Activated T-cell treated with anti-CD3 and anti-CD28 coated beads, Interleukin-2, amount 50 U/mL, for 4 hours (primary cell): ENCODE measurements at regions not wholly inside any gene's neighbourhood (a gene's known extent, or its start where the extent isn't known, plus 50 kb on each side); places are given as distances from the start of the nearest gene placed in this dataset.

Experiments
- ATAC-seq, 2 donors: fragments of 200-7000 bp; cut with Tn5 transposase; one replicate each; pipeline ENCODE4 v1.10.0; 2021
- DNase-seq: peaks from one replicate; pipeline ENCODE4 v3.0.0-alpha.2; 2020
- H3K27me3 Mint-ChIP-seq: one replicate; pipeline ENCODE4 v1.8.0; 2021; ENCODE audit warnings: low read depth, mixed read lengths
- H3K36me3 Mint-ChIP-seq: one replicate; pipeline ENCODE4 v1.8.0; 2022; ENCODE audit warnings: mixed read lengths; ENCODE audit not compliant: insufficient read depth
- H3K4me1 Mint-ChIP-seq: one replicate; pipeline ENCODE4 v1.8.0; 2021; ENCODE audit warnings: low read depth, mixed read lengths
- H3K4me3 Mint-ChIP-seq: one replicate; pipeline ENCODE4 v1.8.0; 2021; ENCODE audit warnings: mild to moderate bottlenecking, moderate library complexity, mixed read lengths
- H3K9me3 Mint-ChIP-seq: one replicate; pipeline ENCODE4 v1.8.0; 2021; ENCODE audit warnings: mixed read lengths

DNA sequence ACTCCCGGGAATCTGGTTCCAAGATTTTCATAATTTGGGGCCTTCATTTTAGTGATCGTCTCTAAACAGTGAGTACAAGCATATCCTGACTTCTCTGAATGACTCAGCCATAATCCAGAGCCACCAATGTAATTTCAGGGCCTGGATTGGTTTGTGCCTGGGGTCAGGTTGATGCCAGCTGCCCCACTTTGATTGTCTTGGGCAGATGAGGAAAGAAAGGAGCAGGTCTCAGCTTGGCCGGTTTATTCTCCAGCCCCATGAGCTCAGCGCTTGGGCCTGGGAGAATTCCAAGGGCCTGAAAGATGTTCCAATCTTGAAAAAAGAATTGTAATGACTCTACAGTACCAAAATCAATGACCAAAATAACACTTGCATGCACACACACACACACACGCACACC lies 71.2 kb upstream of the ECE1 start:
- Mint-ChIP-seq H3K27me3 (no peaks in the 10 kb centered on the region), H3K36me3 (no peaks in the 10 kb centered on the region), H3K4me1 (peaks cover 6% of the 10 kb centered on the region), H3K9me3 (no peaks in the 10 kb centered on the region), H3K4me3 (no peak overlapping the region)
- DNase-seq (no peak), ATAC-seq (no peak)

- Mint-ChIP-seq H3K36me3 (no peaks in the 10 kb centered on the region), H3K27me3 (no peaks in the 10 kb centered on the region), H3K4me1 (no peaks in the 10 kb centered on the region), H3K9me3 (no peaks in the 10 kb centered on the region), H3K4me3 (no peak overlapping the region)
- no peak for ATAC-seq
- DNase-seq = no peak
These were observed 66.9 kb upstream of the ECE1 start for GRCh38 chr1:21357161-21357560.

GRCh38 chr1:21355956-21356355 lies 65.7 kb upstream of the ECE1 start:
- Mint-ChIP-seq H3K4me3 (no peak overlapping the region), H3K9me3 (no peaks in the 10 kb centered on the region), H3K36me3 (no peaks in the 10 kb centered on the region), H3K27me3 (no peaks in the 10 kb centered on the region), H3K4me1 (no peaks in the 10 kb centered on the region)
- DNase-seq (no peak), ATAC-seq (peak; percentile 90 to 94)

GRCh38 chr1:21352586-21352985 lies 62.3 kb upstream of the ECE1 start:
- Mint-ChIP-seq H3K27me3 (no peaks in the 10 kb centered on the region), H3K36me3 (no peaks in the 10 kb centered on the region), H3K4me3 (no peak overlapping the region), H3K9me3 (no peaks in the 10 kb centered on the region), H3K4me1 (no peaks in the 10 kb centered on the region)
- DNase-seq (no peak), ATAC-seq (no peak)

GRCh38 chr1:21351901-21352300 lies 61.6 kb upstream of the ECE1 start:
- Mint-ChIP-seq H3K4me1 (no peaks in the 10 kb centered on the region), H3K36me3 (no peaks in the 10 kb centered on the region), H3K4me3 (no peak overlapping the region), H3K27me3 (no peaks in the 10 kb centered on the region), H3K9me3 (no peaks in the 10 kb centered on the region)
- ATAC-seq (no peak), DNase-seq (no peak)

DNA sequence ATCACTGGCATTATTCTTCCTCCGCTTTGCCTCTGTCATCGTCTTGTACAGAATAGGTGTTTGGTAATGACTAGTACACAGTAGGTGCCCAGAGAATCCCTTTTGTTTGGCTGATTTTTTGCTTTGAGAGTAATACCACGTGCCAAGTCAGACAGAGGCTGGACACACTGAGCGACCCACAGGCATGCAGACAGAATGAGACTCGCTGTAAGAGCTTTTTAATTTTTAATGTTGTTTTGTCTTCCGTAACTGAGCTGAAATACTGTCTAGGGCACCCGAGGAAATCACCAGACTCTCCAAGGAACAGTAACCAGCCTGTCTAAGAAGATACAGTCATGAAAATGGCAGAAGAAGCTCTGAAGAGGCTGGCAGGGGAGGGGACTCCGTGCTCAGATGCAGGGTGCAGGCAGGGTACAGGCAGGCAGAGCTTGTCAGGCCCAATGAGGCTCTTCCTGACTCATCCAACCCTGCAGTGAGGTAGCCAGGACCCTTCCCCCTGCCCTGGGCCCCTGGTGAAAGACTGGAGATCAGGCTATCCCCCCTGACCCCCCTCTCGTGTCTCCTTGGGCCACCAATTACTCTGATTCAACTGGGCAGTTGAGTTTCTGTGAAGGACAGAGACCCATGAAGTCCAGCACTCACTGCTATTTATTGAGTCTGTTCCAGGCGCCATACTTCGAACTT lies 60.1 kb upstream of the ECE1 start:
- DNase-seq (no peak), ATAC-seq (no peak)
- H3K27me3 Mint-ChIP-seq = no peaks in the 10 kb centered on the region
- no peaks in the 10 kb centered on the region for H3K4me1 Mint-ChIP-seq
- no peaks in the 10 kb centered on the region for H3K9me3 Mint-ChIP-seq
- no peaks in the 10 kb centered on the region for H3K36me3 Mint-ChIP-seq
- no peak overlapping the region for H3K4me3 Mint-ChIP-seq

DNA sequence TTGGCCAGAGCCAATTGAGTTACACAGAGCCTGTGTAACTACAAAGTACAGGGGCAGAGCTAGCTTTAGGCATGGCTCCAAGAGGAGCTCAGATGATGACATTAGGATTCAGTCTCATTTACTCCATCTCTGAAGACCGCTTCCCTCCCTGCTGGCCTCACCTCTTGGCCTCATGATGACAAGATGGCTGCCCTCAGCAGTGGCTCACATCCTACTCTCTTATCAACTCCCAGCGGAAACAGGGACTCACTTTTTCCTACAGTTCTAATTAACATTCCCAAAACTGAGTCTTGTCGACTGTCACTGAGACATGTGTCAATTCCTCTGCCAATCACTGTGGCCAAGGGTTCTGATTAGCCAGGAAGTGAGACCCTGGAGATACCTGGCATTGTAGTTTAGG lies 59.4 kb upstream of the ECE1 start:
- Mint-ChIP-seq H3K4me3 (no peak overlapping the region), H3K4me1 (no peaks in the 10 kb centered on the region), H3K9me3 (no peaks in the 10 kb centered on the region), H3K27me3 (no peaks in the 10 kb centered on the region), H3K36me3 (no peaks in the 10 kb centered on the region)
- no peak for DNase-seq
- ATAC-seq = no peak

DNA sequence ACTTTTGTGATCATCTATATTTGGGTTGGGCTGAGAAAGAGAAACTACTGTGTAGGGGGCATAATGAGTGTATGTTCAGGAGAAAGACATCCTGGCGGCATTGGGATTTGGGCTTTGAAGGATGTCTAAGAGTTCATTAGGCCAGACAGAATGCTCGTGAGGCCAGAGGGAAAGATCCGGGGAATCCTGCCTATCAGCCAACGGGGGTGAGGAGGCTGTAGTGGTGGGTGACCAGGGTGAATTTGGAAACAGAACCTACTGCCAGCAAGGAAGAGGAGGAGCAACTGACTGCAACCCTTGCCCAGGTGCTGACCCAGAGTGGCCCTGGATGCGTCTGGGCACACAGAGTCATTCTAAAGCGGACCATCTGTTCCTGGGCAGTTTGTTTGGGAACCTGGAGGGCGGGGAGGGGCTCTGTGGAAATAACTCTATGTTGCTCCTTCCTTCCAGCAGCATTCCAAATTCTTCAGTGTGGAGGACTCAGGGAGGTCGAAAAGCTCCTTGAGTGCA lies 56.9 kb upstream of the ECE1 start:
- Mint-ChIP-seq H3K4me1 (peaks cover 21% of the 10 kb centered on the region), H3K9me3 (no peaks in the 10 kb centered on the region), H3K4me3 (no peak overlapping the region), H3K36me3 (no peaks in the 10 kb centered on the region), H3K27me3 (no peaks in the 10 kb centered on the region)
- DNase-seq (no peak), ATAC-seq (no peak)

DNA sequence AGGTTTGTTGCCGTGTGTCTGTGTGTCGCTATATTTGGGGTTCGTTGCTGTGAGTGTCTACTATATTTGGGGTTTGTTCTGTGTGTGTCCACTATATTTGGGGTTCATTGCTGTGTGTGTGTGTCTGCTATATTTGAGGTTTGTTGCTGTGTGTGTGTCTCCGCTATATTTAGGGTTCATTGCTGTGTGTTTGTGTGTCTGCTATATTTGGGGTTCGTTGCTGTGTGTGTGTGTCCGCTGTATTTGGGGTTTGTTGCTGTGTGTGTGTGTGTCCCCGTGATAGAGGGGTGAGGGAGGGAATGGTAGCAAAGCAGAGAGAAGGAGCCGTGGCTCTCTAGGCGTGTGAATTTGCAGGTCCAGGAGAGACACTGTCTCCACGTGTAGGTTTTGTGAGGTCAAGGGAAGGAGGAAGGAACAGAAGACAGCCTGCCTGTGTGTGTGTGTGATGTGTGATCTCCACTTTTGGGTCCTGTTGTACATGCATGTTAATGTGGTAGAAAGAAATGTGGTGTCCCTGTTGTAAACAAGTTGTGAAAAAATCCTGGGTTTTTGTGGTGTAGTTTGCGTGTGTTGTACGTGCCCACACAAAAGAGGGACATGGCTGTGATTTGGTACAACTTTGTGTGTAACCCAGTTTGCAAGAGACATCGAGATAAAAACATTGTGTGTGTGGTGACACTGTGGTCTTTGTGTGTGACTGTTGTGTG lies 56.3 kb upstream of the ECE1 start:
- Mint-ChIP-seq H3K27me3 (no peaks in the 10 kb centered on the region), H3K36me3 (no peaks in the 10 kb centered on the region)
- DNase-seq = no peak

DNA sequence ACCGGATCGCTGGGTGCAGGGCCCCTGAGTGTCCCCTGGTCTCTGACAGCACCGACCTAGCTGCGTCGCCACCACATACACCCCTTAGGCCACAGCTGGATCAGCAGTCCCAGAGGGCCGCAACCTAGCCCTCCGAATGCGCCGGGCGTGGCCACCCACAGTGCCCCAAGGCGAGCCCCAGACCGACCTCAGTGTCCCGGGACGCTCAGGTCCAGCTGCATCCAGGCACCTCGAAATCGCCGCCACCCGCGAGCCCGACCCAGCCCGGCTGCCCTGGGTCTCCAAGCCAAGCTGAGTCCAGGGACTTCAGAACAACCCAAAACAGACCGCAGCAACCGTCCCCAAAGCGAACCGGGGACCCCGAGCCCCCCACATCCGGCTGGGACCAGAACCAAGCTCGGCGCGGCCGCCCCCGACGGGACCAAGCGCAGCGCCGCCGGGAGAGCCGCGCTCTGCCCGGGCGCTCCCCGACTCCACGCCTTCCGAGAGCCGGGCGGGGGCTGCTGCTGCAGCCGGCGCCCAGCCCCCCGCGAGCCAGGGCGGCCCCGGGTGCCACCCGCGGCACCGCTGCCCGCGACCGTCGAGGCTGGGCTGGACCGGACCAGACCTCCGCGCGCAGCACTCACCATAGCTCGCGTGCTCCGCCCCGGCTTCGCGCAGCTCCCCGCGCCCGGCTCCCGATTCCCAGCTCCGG lies 54.6 kb upstream of the ECE1 start:
- H3K9me3 Mint-ChIP-seq = no peaks in the 10 kb centered on the region
- peaks cover 4% of the 10 kb centered on the region for H3K36me3 Mint-ChIP-seq
- peaks cover 42% of the 10 kb centered on the region for H3K4me1 Mint-ChIP-seq
- ATAC-seq (peak; percentile 32 to 33), DNase-seq (no peak)
- no peaks in the 10 kb centered on the region for H3K27me3 Mint-ChIP-seq
- peak overlapping the region; percentile 93 for H3K4me3 Mint-ChIP-seq

More for the DNA sequence above, 56.3 kb upstream of the ECE1 start:
- H3K4me1 Mint-ChIP-seq = peaks cover 27% of the 10 kb centered on the region
- no peak overlapping the region for H3K4me3 Mint-ChIP-seq
- no peak for ATAC-seq
- H3K9me3 Mint-ChIP-seq = no peaks in the 10 kb centered on the region

GRCh38 chr1:21344098-21344749 lies 54.0 kb upstream of the ECE1 start:
- DNase-seq = no peak
- H3K9me3 Mint-ChIP-seq = no peaks in the 10 kb centered on the region
- H3K4me1 Mint-ChIP-seq = peaks cover 48% of the 10 kb centered on the region

DNA sequence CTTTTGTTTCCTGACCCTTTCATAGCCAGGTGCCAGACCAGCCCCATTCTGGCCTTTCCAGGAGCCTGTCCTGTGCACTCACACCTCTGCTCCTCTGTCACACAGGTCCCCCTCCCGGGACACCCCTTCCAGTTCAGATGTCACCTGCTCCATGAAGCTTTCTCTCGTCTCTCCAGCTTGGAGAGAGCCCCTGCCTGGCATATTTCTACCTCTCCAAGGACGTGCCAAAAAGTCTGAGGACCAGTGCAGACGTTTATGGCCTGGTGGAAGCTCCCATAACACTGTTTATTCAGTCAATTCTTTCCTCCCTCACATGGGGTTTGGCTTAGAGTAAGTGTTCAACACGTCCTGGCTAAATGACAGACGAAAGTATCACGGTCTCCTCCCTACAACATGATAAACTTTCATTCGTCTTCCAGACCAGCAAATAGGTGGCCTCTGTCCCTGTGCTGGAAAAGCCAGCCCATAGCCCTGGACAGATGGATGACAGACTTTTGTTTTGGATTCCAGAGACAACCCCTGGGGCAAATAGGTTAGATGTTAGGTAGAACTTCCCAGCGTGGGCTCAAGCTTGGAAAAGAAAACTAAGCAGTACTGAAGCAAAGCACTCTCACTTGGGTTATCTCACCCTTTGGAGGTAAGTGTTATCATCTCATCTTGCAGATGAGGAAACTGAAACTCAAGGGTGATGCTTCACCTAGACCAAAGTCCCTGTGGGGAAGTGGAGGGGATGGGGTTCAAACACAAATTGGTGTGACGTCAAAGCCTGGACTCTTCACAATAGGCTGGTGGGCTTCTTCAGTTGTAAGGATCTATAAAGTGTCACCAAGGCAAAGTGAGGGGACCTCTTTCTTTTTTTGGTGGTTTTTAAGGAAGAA lies 52.9 kb upstream of the ECE1 start:
- DNase-seq (no peak), ATAC-seq (peak; percentile 35 to 43)
- H3K36me3 Mint-ChIP-seq = peaks cover 10% of the 10 kb centered on the region
- no peaks in the 10 kb centered on the region for H3K27me3 Mint-ChIP-seq
- H3K4me1 Mint-ChIP-seq = peaks cover 58% of the 10 kb centered on the region
- H3K4me3 Mint-ChIP-seq = peak overlapping the region; percentile 93
- no peaks in the 10 kb centered on the region for H3K9me3 Mint-ChIP-seq

More at GRCh38 chr1:21344098-21344749, 54.0 kb upstream of the ECE1 start:
- Mint-ChIP-seq H3K4me3 (peak overlapping the region; percentile 93), H3K27me3 (no peaks in the 10 kb centered on the region), H3K36me3 (peaks cover 7% of the 10 kb centered on the region)
- ATAC-seq = no peak

DNA sequence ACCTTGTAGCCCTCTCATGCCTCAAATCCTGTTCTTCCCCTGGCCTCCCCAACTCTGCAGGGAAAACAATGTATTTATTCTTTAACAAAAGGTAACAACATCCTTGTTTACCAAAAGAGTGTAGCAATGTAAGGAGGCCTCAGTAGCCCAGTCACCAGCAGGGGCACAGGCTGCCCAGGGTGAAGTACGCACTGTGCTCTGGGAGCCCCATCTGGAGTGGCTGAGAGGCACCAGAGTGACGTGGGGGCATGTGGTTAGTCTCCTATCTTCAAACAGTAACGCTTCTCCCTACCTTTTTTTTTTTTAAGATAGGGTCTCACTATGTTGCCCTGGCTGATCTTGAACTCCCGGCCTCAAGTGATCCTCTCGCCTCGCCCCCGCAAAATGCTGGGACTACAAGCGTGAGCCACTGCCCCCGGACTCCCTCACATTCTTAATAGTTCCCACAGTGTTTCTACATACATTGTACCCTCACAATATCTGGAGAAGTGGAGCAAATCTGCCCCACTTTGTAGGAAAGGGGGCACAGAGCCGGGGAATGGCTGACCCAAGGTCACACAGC lies 51.3 kb upstream of the ECE1 start:
- DNase-seq (no peak), ATAC-seq (no peak)
- peaks cover 73% of the 10 kb centered on the region for H3K4me1 Mint-ChIP-seq
- peaks cover 10% of the 10 kb centered on the region for H3K36me3 Mint-ChIP-seq
- H3K9me3 Mint-ChIP-seq = no peaks in the 10 kb centered on the region
- peak overlapping the region; percentile 93 for H3K4me3 Mint-ChIP-seq
- no peaks in the 10 kb centered on the region for H3K27me3 Mint-ChIP-seq
